ENCODE measurements at regions not wholly inside any gene's neighbourhood (a gene's known extent, or its start where the extent isn't known, plus 50 kb on each side); places are given as distances from the start of the nearest gene placed in this dataset.

DNA sequence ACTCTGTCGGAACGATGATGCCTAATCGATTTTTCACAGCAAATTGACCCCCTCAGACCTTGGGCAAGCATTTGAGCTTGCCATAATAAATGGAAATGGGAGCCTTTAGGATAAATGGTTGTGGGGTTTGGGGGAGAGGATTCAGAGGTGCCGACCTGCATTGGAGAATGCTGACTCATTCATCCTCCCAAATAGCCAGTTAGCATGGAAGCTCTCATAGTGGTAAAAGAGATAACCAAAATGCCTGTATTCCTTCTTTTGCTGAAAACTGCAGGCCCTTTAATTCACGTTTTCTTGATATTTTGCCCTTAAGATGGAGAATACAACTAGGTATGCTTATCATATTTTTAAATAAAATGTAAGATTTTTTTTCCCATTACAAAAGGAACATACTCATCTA lies 392.6 kb upstream of the DEPDC1 start:
- H3K27ac Mint-ChIP-seq (ENCODE audit: unreplicated experiment): no peak overlapping the region
- intact Hi-C loops (cut with micrococcal nuclease; ENCODE audit: unreplicated experiment): no loop called here
- Histone ChIP-seq H3K27me3 (replicated peaks; ENCODE audit: control insufficient read depth, insufficient read depth, low read length) (no peaks in the 10 kb centered on the region), H3K36me3 (ENCODE audit: control insufficient read depth, insufficient read depth, low read length) (no peaks in the 10 kb centered on the region), H3K4me1 (no peaks in the 10 kb centered on the region), H3K9me3 (no peaks in the 10 kb centered on the region), H3K4me3 (ENCODE audit: low read depth, low read length) (no peak overlapping the region)
- no peaks in the 10 kb centered on the region for H3K9me3 Mint-ChIP-seq (ENCODE audit: unreplicated experiment)
- CTCF ChIA-PET: no interaction called here
- H3K27me3 Mint-ChIP-seq (ENCODE audit: insufficient read depth, unreplicated experiment): no peaks in the 10 kb centered on the region
- H3K4me1 Mint-ChIP-seq (ENCODE audit: low read depth, unreplicated experiment): no peaks in the 10 kb centered on the region
- no peak overlapping the region for H3K4me3 Mint-ChIP-seq (ENCODE audit: unreplicated experiment)
- TF ChIP-seq, protein P1, sequence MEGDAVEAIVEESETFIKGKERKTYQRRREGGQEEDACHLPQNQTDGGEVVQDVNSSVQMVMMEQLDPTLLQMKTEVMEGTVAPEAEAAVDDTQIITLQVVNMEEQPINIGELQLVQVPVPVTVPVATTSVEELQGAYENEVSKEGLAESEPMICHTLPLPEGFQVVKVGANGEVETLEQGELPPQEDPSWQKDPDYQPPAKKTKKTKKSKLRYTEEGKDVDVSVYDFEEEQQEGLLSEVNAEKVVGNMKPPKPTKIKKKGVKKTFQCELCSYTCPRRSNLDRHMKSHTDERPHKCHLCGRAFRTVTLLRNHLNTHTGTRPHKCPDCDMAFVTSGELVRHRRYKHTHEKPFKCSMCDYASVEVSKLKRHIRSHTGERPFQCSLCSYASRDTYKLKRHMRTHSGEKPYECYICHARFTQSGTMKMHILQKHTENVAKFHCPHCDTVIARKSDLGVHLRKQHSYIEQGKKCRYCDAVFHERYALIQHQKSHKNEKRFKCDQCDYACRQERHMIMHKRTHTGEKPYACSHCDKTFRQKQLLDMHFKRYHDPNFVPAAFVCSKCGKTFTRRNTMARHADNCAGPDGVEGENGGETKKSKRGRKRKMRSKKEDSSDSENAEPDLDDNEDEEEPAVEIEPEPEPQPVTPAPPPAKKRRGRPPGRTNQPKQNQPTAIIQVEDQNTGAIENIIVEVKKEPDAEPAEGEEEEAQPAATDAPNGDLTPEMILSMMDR (IDR thresholded peaks at IDR 0.05; ENCODE audit: insufficient read depth in 1 of 2, low read depth in 1 of 2, low read length in 1 of 2, severe bottlenecking in 1 of 2, unreplicated experiment in 1 of 2): no peak
- POLR2A ChIA-PET: no interaction called here
- no TSS peak for BruUV-seq (replicated peaks)
- DNase-seq: no peak
- no peaks in the 10 kb centered on the region for H3K36me3 Mint-ChIP-seq (ENCODE audit: insufficient read depth, unreplicated experiment)

DNA sequence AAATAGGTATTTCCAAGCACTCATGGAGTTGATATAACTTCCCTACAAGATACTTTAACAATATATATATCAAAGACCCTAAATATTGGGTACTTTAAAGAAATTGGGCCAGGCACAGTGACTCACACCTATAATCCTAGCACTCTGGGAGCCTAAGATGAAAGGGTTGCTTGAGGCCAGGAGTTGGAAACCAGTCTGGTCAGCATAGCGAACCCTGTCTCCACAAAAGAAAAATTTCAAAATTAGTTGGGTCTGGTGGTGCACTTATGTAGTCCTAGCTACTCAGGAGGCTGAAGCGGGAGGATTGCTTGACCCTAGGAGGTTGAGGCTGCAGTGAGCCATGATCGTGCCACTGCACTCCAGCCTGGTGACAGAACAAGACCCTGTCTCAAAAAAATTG lies 393.9 kb upstream of the DEPDC1 start:
- Mint-ChIP-seq H3K9me3 (ENCODE audit: unreplicated experiment) (no peaks in the 10 kb centered on the region), H3K27ac (ENCODE audit: unreplicated experiment) (no peak overlapping the region), H3K27me3 (ENCODE audit: insufficient read depth, unreplicated experiment) (no peaks in the 10 kb centered on the region), H3K36me3 (ENCODE audit: insufficient read depth, unreplicated experiment) (no peaks in the 10 kb centered on the region), H3K4me3 (ENCODE audit: unreplicated experiment) (no peak overlapping the region), H3K4me1 (ENCODE audit: low read depth, unreplicated experiment) (no peaks in the 10 kb centered on the region)
- no peaks in the 10 kb centered on the region for H3K27me3 ChIP-seq (replicated peaks; ENCODE audit: control insufficient read depth, insufficient read depth, low read length)
- intact Hi-C loops (cut with micrococcal nuclease; ENCODE audit: unreplicated experiment): no loop called here
- H3K36me3 ChIP-seq (ENCODE audit: control insufficient read depth, insufficient read depth, low read length): no peaks in the 10 kb centered on the region
- DNase-seq: no peak
- no peaks in the 10 kb centered on the region for H3K4me1 ChIP-seq
- POLR2A ChIA-PET: no interaction called here
- no peak overlapping the region for H3K4me3 ChIP-seq (ENCODE audit: low read depth, low read length)
- no TSS peak for BruUV-seq (replicated peaks)
- H3K9me3 ChIP-seq: no peaks in the 10 kb centered on the region
- CTCF ChIA-PET: no interaction called here
- TF ChIP-seq, protein P1 (IDR thresholded peaks at IDR 0.05; ENCODE audit: insufficient read depth in 1 of 2, low read depth in 1 of 2, low read length in 1 of 2, severe bottlenecking in 1 of 2, unreplicated experiment in 1 of 2): no peak

DNA sequence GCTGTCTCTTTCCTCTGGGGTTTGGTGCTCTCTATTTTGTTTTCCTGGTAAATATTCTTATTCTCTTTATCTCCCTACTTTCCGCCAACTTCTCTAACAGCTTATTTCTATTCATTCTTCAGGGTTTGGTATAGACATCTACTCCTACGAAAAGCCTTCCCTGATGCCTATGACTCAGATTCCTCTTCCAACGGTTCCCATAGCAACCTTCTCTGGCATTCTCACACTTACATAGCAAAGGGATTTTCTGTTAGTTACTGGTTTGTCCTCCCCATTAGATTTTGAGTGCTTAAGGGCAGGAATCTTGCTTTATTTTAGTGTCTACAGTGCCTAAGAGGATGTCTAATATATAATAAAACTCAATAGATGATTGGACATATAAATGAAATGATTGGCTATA lies 407.6 kb upstream of the DEPDC1 start:
- H3K27ac Mint-ChIP-seq (ENCODE audit: unreplicated experiment): no peak overlapping the region
- H3K4me3 Mint-ChIP-seq (ENCODE audit: unreplicated experiment): no peak overlapping the region
- Histone ChIP-seq H3K27me3 (replicated peaks; ENCODE audit: control insufficient read depth, insufficient read depth, low read length) (no peaks in the 10 kb centered on the region), H3K36me3 (ENCODE audit: control insufficient read depth, insufficient read depth, low read length) (no peaks in the 10 kb centered on the region), H3K4me1 (no peaks in the 10 kb centered on the region), H3K9me3 (no peaks in the 10 kb centered on the region), H3K4me3 (ENCODE audit: low read depth, low read length) (no peak overlapping the region)
- H3K36me3 Mint-ChIP-seq (ENCODE audit: insufficient read depth, unreplicated experiment): no peaks in the 10 kb centered on the region
- CTCF ChIA-PET: no interaction called here
- DNase-seq: no peak
- H3K27me3 Mint-ChIP-seq (ENCODE audit: insufficient read depth, unreplicated experiment): peaks cover 8% of the 10 kb centered on the region
- TF ChIP-seq, protein P1 (IDR thresholded peaks at IDR 0.05; ENCODE audit: insufficient read depth in 1 of 2, low read depth in 1 of 2, low read length in 1 of 2, severe bottlenecking in 1 of 2, unreplicated experiment in 1 of 2): no peak
- no peaks in the 10 kb centered on the region for H3K9me3 Mint-ChIP-seq (ENCODE audit: unreplicated experiment)
- no peaks in the 10 kb centered on the region for H3K4me1 Mint-ChIP-seq (ENCODE audit: low read depth, unreplicated experiment)
- intact Hi-C loops (cut with micrococcal nuclease; ENCODE audit: unreplicated experiment): no loop called here
- POLR2A ChIA-PET: no interaction called here
- no TSS peak for BruUV-seq (replicated peaks)
